Fibroblast of villous mesenchyme (primary cell): ENCODE measurements at regions not wholly inside any gene's neighbourhood (a gene's known extent, or its start where the extent isn't known, plus 50 kb on each side); places are given as distances from the start of the nearest gene placed in this dataset.
A peak's percentile ranks its signal among the peaks of the same experiment; 100 is the strongest.

Experiments
- DNase-seq: peaks from one replicate; pipeline ENCODE4 v3.0.0-alpha.2; 2010; ENCODE audit warnings: low read depth
- H3K4me3 ChIP-seq: 2 replicates; pipeline ENCODE4 v1.5.1; 2011; ENCODE audit warnings: low read depth, mild to moderate bottlenecking, low read length
- CTCF ChIP-seq: IDR thresholded peaks from 2 replicates; pipeline ENCODE4 v1.5.1; 2012; ENCODE audit warnings: low read depth, mild to moderate bottlenecking, low read length; ENCODE audit not compliant: insufficient read depth

- DNase-seq = no peak
- TF ChIP-seq CTCF = no peak
Observed at GRCh38 chr6:155894262-155894661, 438.6 kb upstream of the NOX3 start.

GRCh38 chr6:155890409-155890808 is 434.8 kb upstream of the NOX3 start:
- H3K4me3 ChIP-seq = no peak overlapping the region
- TF ChIP-seq CTCF = no peak
- DNase-seq = no peak

More at GRCh38 chr6:155894262-155894661, 438.6 kb upstream of the NOX3 start:
- no peak overlapping the region for H3K4me3 ChIP-seq

- no peak for DNase-seq
- no peak overlapping the region for H3K4me3 ChIP-seq
- TF ChIP-seq CTCF = no peak
Observed at GRCh38 chr6:155889410-155889809, 433.8 kb upstream of the NOX3 start.

GRCh38 chr6:155887421-155887820 is 431.8 kb upstream of the NOX3 start:
- no peak for TF ChIP-seq CTCF
- no peak overlapping the region for H3K4me3 ChIP-seq
- DNase-seq = no peak

- DNase-seq = peak; percentile 80
- H3K4me3 ChIP-seq = no peak overlapping the region
- no peak for TF ChIP-seq CTCF
Observed at GRCh38 chr6:155883741-155884140, 428.1 kb upstream of the NOX3 start.

- DNase-seq = peak; percentile 54
Observed at GRCh38 chr6:155883334-155883731, 427.7 kb upstream of the NOX3 start.

More at GRCh38 chr6:155883334-155883731, 427.7 kb upstream of the NOX3 start:
- no peak overlapping the region for H3K4me3 ChIP-seq
- no peak for TF ChIP-seq CTCF
